Tibial artery (tissue), 4 donors: ENCODE measurements at regions not wholly inside any gene's neighbourhood (a gene's known extent, or its start where the extent isn't known, plus 50 kb on each side); places are given as distances from the start of the nearest gene placed in this dataset.

Experiments used
- DNase-seq, 2 donors: peaks; one replicate each; pipeline ENCODE4 v3.0.0-alpha.2; 2019
- H3K27ac ChIP-seq, 2 donors: fragments of 200-600 bp; sonication (generic) in 1 of 2; 1 replicate in 1 of 2; 2 replicates in 1 of 2; pipeline ENCODE4 v1.5.1; 2018 to 2019; ENCODE audit warnings: mild to moderate bottlenecking in 1 of 2
- H3K27me3 ChIP-seq, 2 donors: fragments of 200-600 bp; sonication (generic) in 1 of 2; one replicate each; pipeline versions ENCODE4 v1.5.1 to v1.6.0; 2016 to 2019
- H3K36me3 ChIP-seq, 3 donors: fragments of 200-600 bp; sonication (generic) in 2 of 3; one replicate each; pipeline ENCODE4 v1.5.1; 2016 to 2019; ENCODE audit warnings: mild to moderate bottlenecking in 2 of 3
- H3K4me1 ChIP-seq, 4 donors: fragments of 200-600 bp; sonication (generic) in 2 of 4; 1 replicate in 3 of 4; 2 replicates in 1 of 4; pipeline ENCODE4 v1.5.1; 2016 to 2019
- H3K4me3 ChIP-seq, 2 donors: fragments of 200-600 bp; sonication (generic) in 1 of 2; 1 replicate in 1 of 2; 2 replicates in 1 of 2; pipeline ENCODE4 v1.5.1; 2018 to 2019; ENCODE audit warnings: mild to moderate bottlenecking in 2 of 2
- H3K9me3 ChIP-seq, 3 donors: fragments of 200-600 bp; sonication (generic) in 1 of 3; one replicate each; pipeline ENCODE4 v1.5.1; 2016 to 2019
- CTCF ChIP-seq, 2 experiments: fragments of 200-600 bp in 1 of 2; fragments of 450-650 bp in 1 of 2; IDR thresholded peaks; one replicate each; pipeline ENCODE4 v1.5.1; 2017 to 2019; ENCODE audit warnings: antibody characterized with exemption in 2 of 2, mild to moderate bottlenecking in 1 of 2, moderate library complexity in 1 of 2
- intact Hi-C: fragments of 100-400 bp; cut with DNase I; formaldehyde crosslinking; loops from one replicate; pipeline ENCODE4 v1.15.0; 2023; ENCODE audit warnings: low total_unique reads

GRCh38 chr17:14946481-14946880 lies 318.6 kb downstream of the PMP22 start:
- Histone ChIP-seq H3K36me3 (no peaks in the 10 kb centered on the region), H3K4me1 (no peaks in the 10 kb centered on the region), H3K27ac (no peak overlapping the region), H3K4me3 (no peak overlapping the region), H3K27me3 (no peaks in the 10 kb centered on the region), H3K9me3 (no peaks in the 10 kb centered on the region)
- TF ChIP-seq CTCF (IDR thresholded peaks at IDR 0.05), result no peak
- intact Hi-C loops, result no loop called here
- DNase-seq, result no peak

- Histone ChIP-seq H3K4me1 (no peaks in the 10 kb centered on the region), H3K27me3 (no peaks in the 10 kb centered on the region), H3K4me3 (no peak overlapping the region), H3K36me3 (no peaks in the 10 kb centered on the region), H3K9me3 (no peaks in the 10 kb centered on the region), H3K27ac (no peak overlapping the region)
- DNase-seq, result no peak
- intact Hi-C loops, result no loop called here
- TF ChIP-seq CTCF (IDR thresholded peaks at IDR 0.05), result no peak
Observed at GRCh38 chr17:14942526-14943190, 322.5 kb downstream of the PMP22 start.

GRCh38 chr17:14940938-14941265 lies 324.2 kb downstream of the PMP22 start:
- intact Hi-C loops, result no loop called here
- Histone ChIP-seq H3K27ac (no peak overlapping the region), H3K27me3 (no peaks in the 10 kb centered on the region), H3K4me3 (no peak overlapping the region), H3K36me3 (no peaks in the 10 kb centered on the region), H3K4me1 (no peaks in the 10 kb centered on the region), H3K9me3 (no peaks in the 10 kb centered on the region)
- DNase-seq, result no peak
- TF ChIP-seq CTCF (IDR thresholded peaks at IDR 0.05), result no peak

GRCh38 chr17:14940108-14940937 lies 324.8 kb downstream of the PMP22 start:
- Histone ChIP-seq H3K4me3 (no peak overlapping the region), H3K36me3 (no peaks in the 10 kb centered on the region), H3K27ac (no peak overlapping the region), H3K4me1 (no peaks in the 10 kb centered on the region), H3K27me3 (no peaks in the 10 kb centered on the region), H3K9me3 (no peaks in the 10 kb centered on the region)
- intact Hi-C loops, result no loop called here
- DNase-seq, result peak in 1 of 2 donors; percentile 25
- TF ChIP-seq CTCF (IDR thresholded peaks at IDR 0.05), result no peak

- DNase-seq, result no peak
- H3K4me3 ChIP-seq, result no peak overlapping the region
- no peaks in the 10 kb centered on the region for H3K36me3 ChIP-seq
- no peaks in the 10 kb centered on the region for H3K9me3 ChIP-seq
- no peaks in the 10 kb centered on the region for H3K27me3 ChIP-seq
- intact Hi-C loops, result no loop called here
- TF ChIP-seq CTCF (IDR thresholded peaks at IDR 0.05), result no peak
- H3K4me1 ChIP-seq, result no peaks in the 10 kb centered on the region
- no peak overlapping the region for H3K27ac ChIP-seq
Observed at GRCh38 chr17:14935845-14936485, 329.2 kb downstream of the PMP22 start.
